Aorta (tissue), 5 donors: ENCODE measurements at regions not wholly inside any gene's neighbourhood (a gene's known extent, or its start where the extent isn't known, plus 50 kb on each side); places are given as distances from the start of the nearest gene placed in this dataset.

Experiments
- ATAC-seq: fragments of 200-7000 bp; cut with Tn5 transposase; one replicate; pipeline ENCODE4 v1.9.1; 2022; ENCODE audit warnings: moderate library complexity; ENCODE audit not compliant: low FRiP score
- DNase-seq, 2 donors: peaks; one replicate each; pipeline ENCODE4 v3.0.0-alpha.2; 2020
- H3K27ac ChIP-seq, 2 donors: one replicate each; pipeline ENCODE4 v1.5.1; 2013; ENCODE audit warnings: low read length in 2 of 2, mild to moderate bottlenecking in 2 of 2, moderate library complexity in 2 of 2, control low read depth in 1 of 2, inconsistent platforms in 1 of 2, low read depth in 1 of 2
- H3K27me3 ChIP-seq, 2 donors: one replicate each; pipeline ENCODE4 v1.6.1; 2013; ENCODE audit warnings: control low read depth in 1 of 2, low read length in 1 of 2, mild to moderate bottlenecking in 1 of 2, moderate library complexity in 1 of 2; ENCODE audit not compliant: insufficient read depth in 2 of 2, control insufficient read depth in 1 of 2
- H3K36me3 ChIP-seq, 2 donors: one replicate each; pipeline ENCODE4 v1.6.1; 2013; ENCODE audit warnings: control low read depth in 1 of 2, low read length in 1 of 2, mild to moderate bottlenecking in 1 of 2; ENCODE audit not compliant: insufficient read depth in 2 of 2, control insufficient read depth in 1 of 2
- H3K4me1 ChIP-seq, 2 donors: one replicate each; pipeline ENCODE4 v1.6.1; 2013; ENCODE audit warnings: low read length in 2 of 2, control low read depth in 1 of 2, mild to moderate bottlenecking in 1 of 2, moderate library complexity in 1 of 2; ENCODE audit not compliant: insufficient read depth in 2 of 2, control insufficient read depth in 1 of 2
- H3K4me3 ChIP-seq, 2 donors: one replicate each; pipeline ENCODE4 v1.5.1; 2013; ENCODE audit warnings: low read length in 2 of 2, control low read depth in 1 of 2, mild to moderate bottlenecking in 1 of 2
- H3K9me3 ChIP-seq: one replicate; pipeline ENCODE4 v1.6.1; 2013; ENCODE audit warnings: mild to moderate bottlenecking, low read length; ENCODE audit not compliant: control insufficient read depth
- WGBS, 2 donors: extraction: QIAGEN DNeasy Blood & Tissue Kit; methylation state at CpG; one replicate each; pipeline ENCODE4 v1.1.7; 2013; 5-methylcytosine and 5-hydroxymethylcytosine counted together
- intact Hi-C, 2 donors: fragments of 100-400 bp; cut with DNase I; formaldehyde crosslinking; loops; one replicate each; pipeline versions ENCODE4 v1.14.2 to v1.15.0; 2022
- donor health status: healthy with polysubstance abuse.
- donor health status: Bipolar disorder and iron deficiency.
- donor health status: DM: no; HTN: no; CAD: no.
- donor health status: DM: no; HTN: no; CAD: no.
- donor health status: DM: yes; HTN: yes; CAD: no.

- H3K4me1 ChIP-seq: no peaks in the 10 kb centered on the region
- no peaks in the 10 kb centered on the region for H3K9me3 ChIP-seq
- DNase-seq: no peak
- 52 to 60% methylated on average over 2 of the region's 2 CpGs for WGBS, 2 donors
- no peak overlapping the region for H3K4me3 ChIP-seq
- ATAC-seq: no peak
- intact Hi-C loops: no loop called here
- no peaks in the 10 kb centered on the region for H3K36me3 ChIP-seq
- H3K27ac ChIP-seq: no peak overlapping the region
- no peaks in the 10 kb centered on the region for H3K27me3 ChIP-seq
These were observed 129.5 kb upstream of the MYO3A start for GRCh38 chr10:25804505-25804904.

GRCh38 chr10:25805986-25806385 lies 128.0 kb upstream of the MYO3A start:
- Histone ChIP-seq H3K27ac (no peak overlapping the region), H3K4me1 (no peaks in the 10 kb centered on the region), H3K27me3 (no peaks in the 10 kb centered on the region), H3K9me3 (no peaks in the 10 kb centered on the region), H3K4me3 (no peak overlapping the region), H3K36me3 (no peaks in the 10 kb centered on the region)
- ATAC-seq: no peak
- WGBS, 2 donors: 87 to 90% methylated on average over 9 of the region's 9 CpGs
- no peak for DNase-seq
- intact Hi-C loops: no loop called here

- no peaks in the 10 kb centered on the region for H3K9me3 ChIP-seq
- H3K4me3 ChIP-seq: no peak overlapping the region
- no peak overlapping the region for H3K27ac ChIP-seq
- no peaks in the 10 kb centered on the region for H3K27me3 ChIP-seq
- no peaks in the 10 kb centered on the region for H3K4me1 ChIP-seq
- intact Hi-C loops: no loop called here
- DNase-seq (no peak), ATAC-seq (no peak)
- WGBS, 2 donors: 46 to 47% methylated on average over 5 of the region's 5 CpGs
- no peaks in the 10 kb centered on the region for H3K36me3 ChIP-seq
These were observed 125.7 kb upstream of the MYO3A start for GRCh38 chr10:25808372-25808771.

- WGBS, 2 donors: 46 to 48% methylated on average over 5 of the region's 5 CpGs
- no peak for DNase-seq
- Histone ChIP-seq H3K4me3 (no peak overlapping the region), H3K4me1 (no peaks in the 10 kb centered on the region), H3K36me3 (no peaks in the 10 kb centered on the region), H3K27ac (no peak overlapping the region), H3K9me3 (no peaks in the 10 kb centered on the region), H3K27me3 (no peaks in the 10 kb centered on the region)
- intact Hi-C loops: no loop called here
- ATAC-seq: no peak
These were observed 122.9 kb upstream of the MYO3A start for GRCh38 chr10:25811052-25811685.

GRCh38 chr10:25813511-25813910 lies 120.5 kb upstream of the MYO3A start:
- Histone ChIP-seq H3K9me3 (no peaks in the 10 kb centered on the region), H3K27ac (no peak overlapping the region), H3K36me3 (no peaks in the 10 kb centered on the region), H3K4me3 (no peak overlapping the region), H3K27me3 (no peaks in the 10 kb centered on the region), H3K4me1 (no peaks in the 10 kb centered on the region)
- intact Hi-C loops: no loop called here
- no peak for DNase-seq
- no peak for ATAC-seq
- 57 to 74% methylated on average over 3 of the region's 3 CpGs for WGBS, 2 donors

- intact Hi-C loops: no loop called here
- ATAC-seq (no peak), DNase-seq (no peak)
- WGBS, 2 donors: 18 to 47% methylated on average over 1 of the region's 1 CpG
- H3K4me3 ChIP-seq: no peak overlapping the region
- no peaks in the 10 kb centered on the region for H3K36me3 ChIP-seq
- H3K27me3 ChIP-seq: no peaks in the 10 kb centered on the region
- no peak overlapping the region for H3K27ac ChIP-seq
- no peaks in the 10 kb centered on the region for H3K9me3 ChIP-seq
- H3K4me1 ChIP-seq: no peaks in the 10 kb centered on the region
These were observed 118.8 kb upstream of the MYO3A start for GRCh38 chr10:25815236-25815635.

GRCh38 chr10:25815999-25816768 lies 117.8 kb upstream of the MYO3A start:
- Histone ChIP-seq H3K9me3 (no peaks in the 10 kb centered on the region), H3K4me3 (no peak overlapping the region), H3K4me1 (no peaks in the 10 kb centered on the region), H3K27ac (no peak overlapping the region), H3K36me3 (no peaks in the 10 kb centered on the region), H3K27me3 (no peaks in the 10 kb centered on the region)
- DNase-seq (no peak), ATAC-seq (no peak)
- intact Hi-C loops: no loop called here
- WGBS, 2 donors: 33 to 34% methylated on average over 8 of the region's 8 CpGs

GRCh38 chr10:25817200-25817599 lies 116.8 kb upstream of the MYO3A start:
- 82 to 93% methylated on average over 1 of the region's 1 CpG for WGBS, 2 donors
- Histone ChIP-seq H3K27me3 (no peaks in the 10 kb centered on the region), H3K36me3 (no peaks in the 10 kb centered on the region), H3K4me1 (no peaks in the 10 kb centered on the region), H3K27ac (no peak overlapping the region), H3K9me3 (no peaks in the 10 kb centered on the region), H3K4me3 (no peak overlapping the region)
- ATAC-seq: no peak
- intact Hi-C loops: no loop called here
- DNase-seq: no peak

GRCh38 chr10:25818751-25819150 lies 115.3 kb upstream of the MYO3A start:
- no peaks in the 10 kb centered on the region for H3K9me3 ChIP-seq
- H3K36me3 ChIP-seq: no peaks in the 10 kb centered on the region
- no peak for ATAC-seq
- intact Hi-C loops: no loop called here
- no peak for DNase-seq
- no peak overlapping the region for H3K4me3 ChIP-seq
- whole genome bisulfite sequencing, 2 donors: 27 to 35% methylated on average over 9 of the region's 9 CpGs
- H3K27me3 ChIP-seq: no peaks in the 10 kb centered on the region
- H3K4me1 ChIP-seq: no peaks in the 10 kb centered on the region
- no peak overlapping the region for H3K27ac ChIP-seq
